WTC11 (cell line): ENCODE measurements at regions not wholly inside any gene's neighbourhood (a gene's known extent, or its start where the extent isn't known, plus 50 kb on each side); places are given as distances from the start of the nearest gene placed in this dataset.

ENCODE experiments used
- ELF4 ChIP-seq: sonication (generic); formaldehyde crosslinking; IDR thresholded peaks from 2 replicates; pipeline ENCODE4 v1.8.1; 2022; ENCODE audit warnings: low read depth, mild to moderate bottlenecking, moderate library complexity, missing genetic modification reagents
- ESRRA ChIP-seq: sonication (generic); formaldehyde crosslinking; IDR thresholded peaks from 2 replicates; pipeline ENCODE4 v1.8.1; 2022; ENCODE audit warnings: mild to moderate bottlenecking, missing genetic modification reagents, borderline replicate concordance
- TF ChIP-seq, protein P1 (sequence below): sonication (generic); formaldehyde crosslinking; IDR thresholded peaks from 2 replicates; pipeline ENCODE4 v1.8.1; 2023; ENCODE audit warnings: mild to moderate bottlenecking, moderate library complexity, missing genetic modification reagents
- TF ChIP-seq, protein P2 (sequence below): sonication (generic); formaldehyde crosslinking; IDR thresholded peaks from 2 replicates; pipeline ENCODE4 v1.8.1; 2022; ENCODE audit warnings: low read depth, mild to moderate bottlenecking, moderate library complexity, missing genetic modification reagents, borderline replicate concordance
- TF ChIP-seq, protein P3 (sequence below): fragments of 200-600 bp; IDR thresholded peaks from 2 replicates; pipeline ENCODE4 v1.8.0; 2022; ENCODE audit warnings: antibody characterized with exemption
- TF ChIP-seq, protein P4 (sequence below): sonication (generic); formaldehyde crosslinking; IDR thresholded peaks from 2 replicates; pipeline ENCODE4 v1.8.0; 2022; ENCODE audit warnings: mild to moderate bottlenecking, missing genetic modification reagents
- TF ChIP-seq, protein P5 (sequence below): sonication (generic); formaldehyde crosslinking; IDR thresholded peaks from 2 replicates; pipeline ENCODE4 v1.8.0; 2022; ENCODE audit warnings: mild to moderate bottlenecking, missing genetic modification reagents
- TF ChIP-seq, protein P6 (sequence below): sonication (generic); formaldehyde crosslinking; IDR thresholded peaks from 2 replicates; pipeline ENCODE4 v1.8.0; 2022; ENCODE audit warnings: mild to moderate bottlenecking, missing genetic modification reagents

DNA sequence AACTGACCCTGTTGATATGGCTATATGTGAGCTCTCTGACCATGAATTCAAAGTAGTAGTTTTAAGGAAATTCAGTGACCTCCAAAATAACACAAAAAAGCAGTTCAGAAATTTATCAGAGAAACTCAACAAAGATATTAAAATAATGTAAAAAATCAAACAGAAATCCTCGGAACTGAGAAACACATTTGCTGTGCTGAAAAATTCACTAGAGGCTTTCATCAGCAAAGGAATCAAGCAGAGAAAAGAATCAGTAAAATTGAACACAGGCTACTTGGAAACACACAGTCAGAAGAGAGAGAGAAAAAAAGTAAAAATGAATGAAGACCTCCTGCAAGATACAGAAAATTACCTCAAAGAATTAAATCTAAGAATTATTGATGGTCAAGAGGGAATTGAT is 417.2 kb downstream of the TMEM232 start:
- TF ChIP-seq, protein P1, sequence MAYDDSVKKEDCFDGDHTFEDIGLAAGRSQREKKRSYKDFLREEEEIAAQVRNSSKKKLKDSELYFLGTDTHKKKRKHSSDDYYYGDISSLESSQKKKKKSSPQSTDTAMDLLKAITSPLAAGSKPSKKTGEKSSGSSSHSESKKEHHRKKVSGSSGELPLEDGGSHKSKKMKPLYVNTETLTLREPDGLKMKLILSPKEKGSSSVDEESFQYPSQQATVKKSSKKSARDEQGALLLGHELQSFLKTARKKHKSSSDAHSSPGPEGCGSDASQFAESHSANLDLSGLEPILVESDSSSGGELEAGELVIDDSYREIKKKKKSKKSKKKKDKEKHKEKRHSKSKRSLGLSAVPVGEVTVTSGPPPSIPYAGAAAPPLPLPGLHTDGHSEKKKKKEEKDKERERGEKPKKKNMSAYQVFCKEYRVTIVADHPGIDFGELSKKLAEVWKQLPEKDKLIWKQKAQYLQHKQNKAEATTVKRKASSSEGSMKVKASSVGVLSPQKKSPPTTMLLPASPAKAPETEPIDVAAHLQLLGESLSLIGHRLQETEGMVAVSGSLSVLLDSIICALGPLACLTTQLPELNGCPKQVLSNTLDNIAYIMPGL (CRISPR knock-in tag): no peak
- TF ChIP-seq ESRRA (no peak), ELF4 (no peak)
- TF ChIP-seq, protein P2, sequence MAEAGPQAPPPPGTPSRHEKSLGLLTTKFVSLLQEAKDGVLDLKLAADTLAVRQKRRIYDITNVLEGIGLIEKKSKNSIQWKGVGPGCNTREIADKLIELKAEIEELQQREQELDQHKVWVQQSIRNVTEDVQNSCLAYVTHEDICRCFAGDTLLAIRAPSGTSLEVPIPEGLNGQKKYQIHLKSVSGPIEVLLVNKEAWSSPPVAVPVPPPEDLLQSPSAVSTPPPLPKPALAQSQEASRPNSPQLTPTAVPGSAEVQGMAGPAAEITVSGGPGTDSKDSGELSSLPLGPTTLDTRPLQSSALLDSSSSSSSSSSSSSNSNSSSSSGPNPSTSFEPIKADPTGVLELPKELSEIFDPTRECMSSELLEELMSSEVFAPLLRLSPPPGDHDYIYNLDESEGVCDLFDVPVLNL: no peak
- TF ChIP-seq, protein P3, sequence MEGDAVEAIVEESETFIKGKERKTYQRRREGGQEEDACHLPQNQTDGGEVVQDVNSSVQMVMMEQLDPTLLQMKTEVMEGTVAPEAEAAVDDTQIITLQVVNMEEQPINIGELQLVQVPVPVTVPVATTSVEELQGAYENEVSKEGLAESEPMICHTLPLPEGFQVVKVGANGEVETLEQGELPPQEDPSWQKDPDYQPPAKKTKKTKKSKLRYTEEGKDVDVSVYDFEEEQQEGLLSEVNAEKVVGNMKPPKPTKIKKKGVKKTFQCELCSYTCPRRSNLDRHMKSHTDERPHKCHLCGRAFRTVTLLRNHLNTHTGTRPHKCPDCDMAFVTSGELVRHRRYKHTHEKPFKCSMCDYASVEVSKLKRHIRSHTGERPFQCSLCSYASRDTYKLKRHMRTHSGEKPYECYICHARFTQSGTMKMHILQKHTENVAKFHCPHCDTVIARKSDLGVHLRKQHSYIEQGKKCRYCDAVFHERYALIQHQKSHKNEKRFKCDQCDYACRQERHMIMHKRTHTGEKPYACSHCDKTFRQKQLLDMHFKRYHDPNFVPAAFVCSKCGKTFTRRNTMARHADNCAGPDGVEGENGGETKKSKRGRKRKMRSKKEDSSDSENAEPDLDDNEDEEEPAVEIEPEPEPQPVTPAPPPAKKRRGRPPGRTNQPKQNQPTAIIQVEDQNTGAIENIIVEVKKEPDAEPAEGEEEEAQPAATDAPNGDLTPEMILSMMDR: no peak
- TF ChIP-seq, protein P4, sequence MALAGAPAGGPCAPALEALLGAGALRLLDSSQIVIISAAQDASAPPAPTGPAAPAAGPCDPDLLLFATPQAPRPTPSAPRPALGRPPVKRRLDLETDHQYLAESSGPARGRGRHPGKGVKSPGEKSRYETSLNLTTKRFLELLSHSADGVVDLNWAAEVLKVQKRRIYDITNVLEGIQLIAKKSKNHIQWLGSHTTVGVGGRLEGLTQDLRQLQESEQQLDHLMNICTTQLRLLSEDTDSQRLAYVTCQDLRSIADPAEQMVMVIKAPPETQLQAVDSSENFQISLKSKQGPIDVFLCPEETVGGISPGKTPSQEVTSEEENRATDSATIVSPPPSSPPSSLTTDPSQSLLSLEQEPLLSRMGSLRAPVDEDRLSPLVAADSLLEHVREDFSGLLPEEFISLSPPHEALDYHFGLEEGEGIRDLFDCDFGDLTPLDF (CRISPR knock-in tag): no peak
- TF ChIP-seq, protein P5, sequence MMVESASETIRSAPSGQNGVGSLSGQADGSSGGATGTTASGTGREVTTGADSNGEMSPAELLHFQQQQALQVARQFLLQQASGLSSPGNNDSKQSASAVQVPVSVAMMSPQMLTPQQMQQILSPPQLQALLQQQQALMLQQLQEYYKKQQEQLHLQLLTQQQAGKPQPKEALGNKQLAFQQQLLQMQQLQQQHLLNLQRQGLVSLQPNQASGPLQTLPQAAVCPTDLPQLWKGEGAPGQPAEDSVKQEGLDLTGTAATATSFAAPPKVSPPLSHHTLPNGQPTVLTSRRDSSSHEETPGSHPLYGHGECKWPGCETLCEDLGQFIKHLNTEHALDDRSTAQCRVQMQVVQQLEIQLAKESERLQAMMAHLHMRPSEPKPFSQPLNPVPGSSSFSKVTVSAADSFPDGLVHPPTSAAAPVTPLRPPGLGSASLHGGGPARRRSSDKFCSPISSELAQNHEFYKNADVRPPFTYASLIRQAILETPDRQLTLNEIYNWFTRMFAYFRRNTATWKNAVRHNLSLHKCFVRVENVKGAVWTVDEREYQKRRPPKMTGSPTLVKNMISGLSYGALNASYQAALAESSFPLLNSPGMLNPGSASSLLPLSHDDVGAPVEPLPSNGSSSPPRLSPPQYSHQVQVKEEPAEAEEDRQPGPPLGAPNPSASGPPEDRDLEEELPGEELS: no peak
- TF ChIP-seq, protein P6, sequence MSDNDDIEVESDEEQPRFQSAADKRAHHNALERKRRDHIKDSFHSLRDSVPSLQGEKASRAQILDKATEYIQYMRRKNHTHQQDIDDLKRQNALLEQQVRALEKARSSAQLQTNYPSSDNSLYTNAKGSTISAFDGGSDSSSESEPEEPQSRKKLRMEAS (CRISPR knock-in tag): no peak
